Heart right ventricle (tissue), 16 donors: ENCODE measurements at regions not wholly inside any gene's neighbourhood (a gene's known extent, or its start where the extent isn't known, plus 50 kb on each side); places are given as distances from the start of the nearest gene placed in this dataset.

Experiments
- ATAC-seq, 8 donors: fragments of 200-7000 bp; cut with Tn5 transposase; one replicate each; pipeline ENCODE4 v1.9.1; 2020; ENCODE audit warnings: mild to moderate bottlenecking in 8 of 8, moderate library complexity in 8 of 8, moderate number of reproducible peaks in 1 of 8
- DNase-seq, 2 donors: peaks; one replicate each; pipeline ENCODE4 v3.0.0-alpha.2; 2020
- H3K27ac ChIP-seq, 10 donors: fragments of 200-600 bp; sonication (generic) in 2 of 10; one replicate each; pipeline versions ENCODE4 v1.5.0 to v1.8.0; 2020 to 2022; ENCODE audit warnings: mild to moderate bottlenecking in 3 of 10
- H3K27me3 ChIP-seq, 7 donors: fragments of 200-600 bp; one replicate each; pipeline ENCODE4 v1.8.0; 2021 to 2022; ENCODE audit warnings: mild to moderate bottlenecking in 2 of 7
- H3K36me3 ChIP-seq, 9 donors: fragments of 200-600 bp; sonication (generic) in 1 of 9; one replicate each; pipeline versions ENCODE4 v1.5.0 to v1.8.0; 2020 to 2022; ENCODE audit warnings: mild to moderate bottlenecking in 2 of 9
- H3K4me1 ChIP-seq, 9 donors: fragments of 200-600 bp; sonication (generic) in 1 of 9; one replicate each; pipeline versions ENCODE4 v1.5.0 to v1.8.0; 2020 to 2022; ENCODE audit warnings: mild to moderate bottlenecking in 4 of 9
- H3K4me3 ChIP-seq, 10 donors: fragments of 200-600 bp; sonication (generic) in 2 of 10; one replicate each; pipeline versions ENCODE4 v1.5.0 to v1.8.0; 2020 to 2022; ENCODE audit warnings: mild to moderate bottlenecking in 7 of 10, moderate library complexity in 2 of 10
- H3K9me3 ChIP-seq, 11 donors: fragments of 200-600 bp in 10 of 11; sonication (generic) in 2 of 11; one replicate each; pipeline versions ENCODE4 v1.5.0 to v1.8.0; 2013 to 2022; ENCODE audit warnings: mild to moderate bottlenecking in 2 of 11, control low read depth in 1 of 11, moderate library complexity in 1 of 11
- CTCF ChIP-seq, 9 donors: fragments of 200-600 bp; sonication (generic) in 2 of 9; IDR thresholded peaks; one replicate each; pipeline versions ENCODE4 v1.5.0 to v1.8.0; 2021 to 2022; ENCODE audit warnings: antibody characterized with exemption in 9 of 9, mild to moderate bottlenecking in 5 of 9, moderate library complexity in 1 of 9
- WGBS, 2 donors: extraction: QIAGEN DNeasy Blood & Tissue Kit; methylation state at CpG; one replicate each; pipeline ENCODE4 v1.1.7; 2013; ENCODE audit warnings: inconsistent platforms in 1 of 2; 5-methylcytosine and 5-hydroxymethylcytosine counted together
- intact Hi-C, 10 donors: fragments of 100-400 bp; cut with DNase I; formaldehyde crosslinking; loops; one replicate each; pipeline versions ENCODE4 v1.11.1 to v1.14.2; 2022
- donor health status: Arrhythmogenic right ventricular cardiomyopathy.
- donor health status: ischemic (EF 13 %, LVEDD 7.1; RV severe dilation, severe dysfunction).
- donor health status: healthy with polysubstance abuse.
- donor health status: DM: no; HTN: yes; CAD: no.
- donor health status: DM: no; HTN: no; CAD: no.
- donor health status: ischemic (EF 25% LVEDD 6.9; RV normal size, moderate dysfunction).
- donor health status: ischemic (EF 25% LVEDD 5.7; RV mildly dilated, moderate dysfunction).
- donor health status: healthy.
- donor health status: DM: yes; HTN: yes; CAD: no.
- donor health status: Ischemic cardiomyopathy.
- donor health status: ischemic (EF 35%, LVEDD 5.7; RV mildly dilated, moderate dysfunction).
- donor health status: nonischemic (EF 11% LVEDD 7.7; RV severe dilation, severe dysfunction).
- donor health status: DM: yes; HTN: yes; CAD: no.
- donor health status: PGD.
- donor health status: ischemic (EF 29% LVEDD 5.4; RV normal size, mild dysfunction).
- donor health status: nonischemic (EF 23%, LVEDD 6.1; RV moderate dilation, normal function).

GRCh38 chr20:50341880-50342637, 151.4 kb downstream of the CEBPB start:
- no peaks in the 10 kb centered on the region for H3K27me3 ChIP-seq
- TF ChIP-seq CTCF (IDR thresholded peaks at IDR 0.05) = no peak
- DNase-seq = no peak

GRCh38 chr20:50342638-50343102, 152.0 kb downstream of the CEBPB start:
- peaks cover 9 to 83% (median 28%) of the 10 kb centered on the region in 9 donors for H3K4me1 ChIP-seq
- no peak for DNase-seq
- 81 to 85% methylated on average over 5 of the region's 5 CpGs for WGBS, 2 donors
- ATAC-seq = no peak
- no peaks in the 10 kb centered on the region for H3K36me3 ChIP-seq
- intact Hi-C loops = loop anchor here in 2 of 10 donors (10.0 kb wide), 2 partner anchors 112 to 148 kb away; partner anchors contain the start of gene CEBPB (in 1 of the 2)
- H3K27ac ChIP-seq = no peak overlapping the region
- no peak for TF ChIP-seq CTCF (IDR thresholded peaks at IDR 0.05)
- H3K27me3 ChIP-seq = no peaks in the 10 kb centered on the region
- no peaks in the 10 kb centered on the region for H3K9me3 ChIP-seq
- no peak overlapping the region for H3K4me3 ChIP-seq

More at GRCh38 chr20:50341880-50342637, 151.4 kb downstream of the CEBPB start:
- Histone ChIP-seq H3K4me3 (no peak overlapping the region), H3K9me3 (no peaks in the 10 kb centered on the region), H3K4me1 (peaks cover 9 to 81% (median 22%) of the 10 kb centered on the region in 9 donors), H3K27ac (no peak overlapping the region), H3K36me3 (no peaks in the 10 kb centered on the region)
- 93 to 96% methylated on average over 12 of the region's 12 CpGs for WGBS, 2 donors
- intact Hi-C loops = loop anchor here in 2 of 10 donors (10.0 kb wide), 2 partner anchors 113 to 147 kb away; partner anchors contain the start of gene CEBPB (in 1 of the 2)
- no peak for ATAC-seq

GRCh38 chr20:50343125-50343489, 152.5 kb downstream of the CEBPB start:
- peaks cover 9 to 82% (median 30%) of the 10 kb centered on the region in 9 donors for H3K4me1 ChIP-seq

More at GRCh38 chr20:50343125-50343489, 152.5 kb downstream of the CEBPB start:
- no peak for TF ChIP-seq CTCF (IDR thresholded peaks at IDR 0.05)
- WGBS, 2 donors = 90 to 93% methylated on average over 10 of the region's 10 CpGs
- no peak for ATAC-seq
- H3K36me3 ChIP-seq = no peaks in the 10 kb centered on the region
- H3K27me3 ChIP-seq = no peaks in the 10 kb centered on the region
- no peaks in the 10 kb centered on the region for H3K9me3 ChIP-seq
- no peak overlapping the region for H3K4me3 ChIP-seq
- intact Hi-C loops = loop anchor here in 2 of 10 donors (10.0 kb wide), 2 partner anchors 112 to 148 kb away; partner anchors contain the start of gene CEBPB (in 1 of the 2)
- no peak overlapping the region for H3K27ac ChIP-seq
- no peak for DNase-seq
